H7 (cell line): ENCODE measurements at regions not wholly inside any gene's neighbourhood (a gene's known extent, or its start where the extent isn't known, plus 50 kb on each side); places are given as distances from the start of the nearest gene placed in this dataset.
A peak's percentile ranks its signal among the peaks of the same experiment; 100 is the strongest.
"Not testable (repeated sequence)": the region's sequence is repeated elsewhere in the genome, so short reads cannot be mapped to it uniquely, and the experiment has no call there.

Source experiments
- DNase-seq: peaks from one replicate; pipeline ENCODE4 v3.0.0; 2012
- H3K27me3 ChIP-seq: 2 replicates; pipeline ENCODE4 v1.6.0; 2011; ENCODE audit warnings: mild to moderate bottlenecking, low read length; ENCODE audit not compliant: control insufficient read depth, insufficient read depth
- H3K36me3 ChIP-seq: replicated peaks from 2 replicates; pipeline ENCODE4 v1.5.1; 2011; ENCODE audit warnings: low read length; ENCODE audit not compliant: control insufficient read depth, insufficient read depth
- H3K4me3 ChIP-seq: 2 replicates; pipeline ENCODE4 v1.5.1; 2011; ENCODE audit warnings: low read depth, mild to moderate bottlenecking, control low read depth, low read length, moderate library complexity; ENCODE audit not compliant: insufficient read depth

GRCh38 chr17:19470530-19471261 is 59.7 kb downstream of the RNF112 start:
- DNase-seq, result peak; percentile 50
- Histone ChIP-seq H3K36me3 (no peaks in the 10 kb centered on the region), H3K4me3 (no peak overlapping the region), H3K27me3 (no peaks in the 10 kb centered on the region)

GRCh38 chr17:19474405-19474804 is 59.2 kb upstream of the SLC47A1 start:
- DNase-seq, H3K4me3 ChIP-seq, H3K36me3 ChIP-seq, H3K27me3 ChIP-seq: not testable (repeated sequence)

- not testable (repeated sequence) for H3K27me3 ChIP-seq, H3K4me3 ChIP-seq, DNase-seq, H3K36me3 ChIP-seq
Measured at GRCh38 chr17:19475800-19476199, 57.9 kb upstream of the SLC47A1 start.

GRCh38 chr17:19482576-19482975 is 51.1 kb upstream of the SLC47A1 start:
- DNase-seq, result no peak
- no peaks in the 10 kb centered on the region for H3K27me3 ChIP-seq
- H3K4me3 ChIP-seq, result no peak overlapping the region
- no peaks in the 10 kb centered on the region for H3K36me3 ChIP-seq
